SK-N-MC (cell line): ENCODE measurements at regions not wholly inside any gene's neighbourhood (a gene's known extent, or its start where the extent isn't known, plus 50 kb on each side); places are given as distances from the start of the nearest gene placed in this dataset.

Experiments used
- EZH2 ChIP-seq: fragments of 200-600 bp; sonication (generic); IDR thresholded peaks from one replicate; pipeline ENCODE4 v1.6.1; 2017; ENCODE audit warnings: antibody characterized with exemption
- POLR2AphosphoS5 ChIP-seq: IDR thresholded peaks from 2 replicates; pipeline ENCODE4 v1.6.1; 2012; ENCODE audit warnings: mild to moderate bottlenecking, low read depth, low read length, borderline replicate concordance

DNA sequence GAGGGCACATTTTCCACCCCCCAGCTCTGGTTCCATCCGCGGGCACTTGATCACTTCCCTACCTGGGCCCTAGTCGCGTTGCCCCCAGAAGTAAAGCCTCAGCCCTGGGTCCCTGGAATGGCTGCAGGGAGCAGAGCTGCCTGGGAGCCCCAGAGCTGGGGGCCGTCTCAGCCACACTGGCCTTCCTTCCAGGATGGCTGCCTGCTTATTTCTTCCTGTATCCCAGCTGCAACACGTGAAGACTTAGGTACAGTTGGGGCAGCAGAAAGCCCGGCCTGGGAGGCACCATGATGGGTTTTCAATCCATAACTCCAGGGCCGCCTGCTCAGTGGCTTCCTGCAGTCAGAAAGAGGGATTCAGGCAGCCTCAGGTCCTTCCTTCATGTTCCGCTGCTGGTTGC, 232.3 kb downstream of the IRX2 start:
- no peak for TF ChIP-seq EZH2
- TF ChIP-seq POLR2AphosphoS5: no peak
